Natural killer cell (primary cell): ENCODE measurements at regions not wholly inside any gene's neighbourhood (a gene's known extent, or its start where the extent isn't known, plus 50 kb on each side); places are given as distances from the start of the nearest gene placed in this dataset.

Experiments used
- ATAC-seq, 3 donors: fragments of 150-1000 bp in 2 of 3; fragments of 200-7000 bp in 1 of 3; cut with Tn5 transposase; 1 replicate in 1 of 3; 2 replicates in 2 of 3; pipeline ENCODE4 v1.10.0; 2021; ENCODE audit warnings: mild to moderate bottlenecking in 2 of 3, moderate library complexity in 2 of 3
- DNase-seq, 2 donors: peaks; one replicate each; pipeline versions ENCODE4 v3.0.0 to v3.0.0-alpha.2; 2013 to 2021; ENCODE audit warnings: mixed read lengths in 1 of 2
- H3K27ac ChIP-seq: one replicate; pipeline ENCODE4 v1.5.1; 2013; ENCODE audit warnings: mild to moderate bottlenecking, low read length
- H3K27me3 ChIP-seq: one replicate; pipeline ENCODE4 v1.6.1; 2013; ENCODE audit warnings: low read length; ENCODE audit not compliant: control insufficient read depth, insufficient read depth
- H3K36me3 ChIP-seq: one replicate; pipeline ENCODE4 v1.6.1; 2013; ENCODE audit warnings: low read length; ENCODE audit not compliant: control insufficient read depth, insufficient read depth
- H3K4me1 ChIP-seq: one replicate; pipeline ENCODE4 v1.6.1; 2013; ENCODE audit warnings: low read length; ENCODE audit not compliant: control insufficient read depth, insufficient read depth
- H3K4me3 ChIP-seq: one replicate; pipeline ENCODE4 v1.5.1; 2013; ENCODE audit warnings: low read length
- H3K9me3 ChIP-seq: one replicate; pipeline ENCODE4 v1.6.1; 2013; ENCODE audit warnings: low read length; ENCODE audit not compliant: control insufficient read depth, insufficient read depth
- H3K27ac Mint-ChIP-seq, 2 donors: one replicate each; pipeline ENCODE4 v1.8.0; 2022; ENCODE audit warnings: mild to moderate bottlenecking in 2 of 2, mixed read lengths in 2 of 2, moderate library complexity in 1 of 2
- H3K27me3 Mint-ChIP-seq, 2 donors: one replicate each; pipeline ENCODE4 v1.8.0; 2022; ENCODE audit warnings: low read depth in 2 of 2, mixed read lengths in 2 of 2
- H3K36me3 Mint-ChIP-seq: one replicate; pipeline ENCODE4 v1.8.0; 2022; ENCODE audit warnings: mixed read lengths
- H3K4me1 Mint-ChIP-seq, 2 donors: one replicate each; pipeline ENCODE4 v1.8.0; 2022; ENCODE audit warnings: mixed read lengths in 2 of 2
- H3K4me3 Mint-ChIP-seq: one replicate; pipeline ENCODE4 v1.8.0; 2022; ENCODE audit warnings: mild to moderate bottlenecking, moderate library complexity, mixed read lengths
- H3K9me3 Mint-ChIP-seq, 2 donors: one replicate each; pipeline ENCODE4 v1.8.0; 2022; ENCODE audit warnings: mixed read lengths in 2 of 2
- WGBS: methylation state at CpG from one replicate; pipeline ENCODE4 v1.1.7; 2013; ENCODE audit warnings: missing lambda C conversion rate; ENCODE audit not compliant: insufficient coverage; 5-methylcytosine and 5-hydroxymethylcytosine counted together
- intact Hi-C: fragments of 100-400 bp; cut with micrococcal nuclease; formaldehyde crosslinking; loops from one replicate; pipeline ENCODE4 v1.14.2; 2022
- TF ChIP-seq, protein P1 (sequence below): fragments of 200-600 bp; IDR thresholded peaks from one replicate; pipeline ENCODE4 v1.8.0; 2022; ENCODE audit warnings: antibody characterized with exemption

- Histone ChIP-seq H3K4me3 (no peak overlapping the region), H3K27ac (no peak overlapping the region), H3K27me3 (no peaks in the 10 kb centered on the region), H3K9me3 (no peaks in the 10 kb centered on the region), H3K4me1 (no peaks in the 10 kb centered on the region), H3K36me3 (no peaks in the 10 kb centered on the region)
- ATAC-seq (no peak), DNase-seq (no peak)
- intact Hi-C loops, result no loop called here
- no peak overlapping the region for H3K27ac Mint-ChIP-seq
- H3K36me3 Mint-ChIP-seq, result no peaks in the 10 kb centered on the region
- H3K4me3 Mint-ChIP-seq, result no peak overlapping the region
- no CpG with 5 or more reads among the region's 2 CpGs for WGBS
- TF ChIP-seq, protein P1, sequence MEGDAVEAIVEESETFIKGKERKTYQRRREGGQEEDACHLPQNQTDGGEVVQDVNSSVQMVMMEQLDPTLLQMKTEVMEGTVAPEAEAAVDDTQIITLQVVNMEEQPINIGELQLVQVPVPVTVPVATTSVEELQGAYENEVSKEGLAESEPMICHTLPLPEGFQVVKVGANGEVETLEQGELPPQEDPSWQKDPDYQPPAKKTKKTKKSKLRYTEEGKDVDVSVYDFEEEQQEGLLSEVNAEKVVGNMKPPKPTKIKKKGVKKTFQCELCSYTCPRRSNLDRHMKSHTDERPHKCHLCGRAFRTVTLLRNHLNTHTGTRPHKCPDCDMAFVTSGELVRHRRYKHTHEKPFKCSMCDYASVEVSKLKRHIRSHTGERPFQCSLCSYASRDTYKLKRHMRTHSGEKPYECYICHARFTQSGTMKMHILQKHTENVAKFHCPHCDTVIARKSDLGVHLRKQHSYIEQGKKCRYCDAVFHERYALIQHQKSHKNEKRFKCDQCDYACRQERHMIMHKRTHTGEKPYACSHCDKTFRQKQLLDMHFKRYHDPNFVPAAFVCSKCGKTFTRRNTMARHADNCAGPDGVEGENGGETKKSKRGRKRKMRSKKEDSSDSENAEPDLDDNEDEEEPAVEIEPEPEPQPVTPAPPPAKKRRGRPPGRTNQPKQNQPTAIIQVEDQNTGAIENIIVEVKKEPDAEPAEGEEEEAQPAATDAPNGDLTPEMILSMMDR, result no peak
- H3K9me3 Mint-ChIP-seq, result peaks cover 4 to 7% of the 10 kb centered on the region in 2 donors
- no peaks in the 10 kb centered on the region for H3K4me1 Mint-ChIP-seq
- H3K27me3 Mint-ChIP-seq, result no peaks in the 10 kb centered on the region
Measured at GRCh38 chr4:141463678-141464077, 172.7 kb upstream of the IL15 start.

DNA sequence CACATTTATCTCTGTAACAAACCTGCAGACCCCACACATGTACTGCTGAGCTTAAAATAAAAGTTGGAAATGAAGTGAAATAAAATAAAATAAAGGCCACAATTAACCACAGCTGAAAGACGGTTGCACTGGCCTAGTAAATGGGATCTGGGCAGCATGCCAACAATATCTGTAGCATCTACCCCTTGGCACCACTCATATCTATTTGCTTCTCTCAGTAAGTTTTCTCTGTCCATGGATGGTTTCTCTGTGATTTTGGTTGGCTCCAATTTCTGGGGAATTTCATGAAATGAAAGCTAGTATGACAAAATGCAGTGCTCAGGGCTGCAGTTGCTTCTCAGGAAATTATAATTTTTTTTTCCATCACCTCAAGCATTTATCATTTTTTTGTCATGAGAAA is 172.0 kb upstream of the IL15 start:
- DNase-seq (no peak), ATAC-seq (no peak)
- H3K27ac Mint-ChIP-seq, result no peak overlapping the region
- H3K4me1 Mint-ChIP-seq, result no peaks in the 10 kb centered on the region
- H3K27me3 ChIP-seq, result no peaks in the 10 kb centered on the region
- TF ChIP-seq, protein P1, result no peak
- no peaks in the 10 kb centered on the region for H3K36me3 ChIP-seq
- H3K4me1 ChIP-seq, result no peaks in the 10 kb centered on the region
- no peaks in the 10 kb centered on the region for H3K27me3 Mint-ChIP-seq
- intact Hi-C loops, result no loop called here
- H3K9me3 Mint-ChIP-seq, result peaks cover 3 to 6% of the 10 kb centered on the region in 2 donors
- WGBS, result 44% methylated on average over 1 of the region's 1 CpG
- no peak overlapping the region for H3K27ac ChIP-seq
- no peak overlapping the region for H3K4me3 ChIP-seq
- no peak overlapping the region for H3K4me3 Mint-ChIP-seq
- H3K9me3 ChIP-seq, result no peaks in the 10 kb centered on the region
- H3K36me3 Mint-ChIP-seq, result no peaks in the 10 kb centered on the region

GRCh38 chr4:141465171-141465570 is 171.2 kb upstream of the IL15 start:
- TF ChIP-seq, protein P1, result no peak
- H3K4me1 Mint-ChIP-seq, result no peaks in the 10 kb centered on the region
- no peak for ATAC-seq
- intact Hi-C loops, result no loop called here
- Histone ChIP-seq H3K27ac (no peak overlapping the region), H3K36me3 (no peaks in the 10 kb centered on the region), H3K4me3 (no peak overlapping the region), H3K4me1 (no peaks in the 10 kb centered on the region), H3K27me3 (no peaks in the 10 kb centered on the region), H3K9me3 (no peaks in the 10 kb centered on the region)
- no peak overlapping the region for H3K4me3 Mint-ChIP-seq
- no peaks in the 10 kb centered on the region for H3K36me3 Mint-ChIP-seq
- DNase-seq, result no peak
- 94% methylated on average over 6 of the region's 6 CpGs for WGBS
- no peak overlapping the region for H3K27ac Mint-ChIP-seq
- peaks cover 3 to 6% of the 10 kb centered on the region in 2 donors for H3K9me3 Mint-ChIP-seq
- no peaks in the 10 kb centered on the region for H3K27me3 Mint-ChIP-seq

GRCh38 chr4:141467225-141467624 is 169.2 kb upstream of the IL15 start:
- Mint-ChIP-seq H3K4me1 (no peaks in the 10 kb centered on the region), H3K36me3 (no peaks in the 10 kb centered on the region), H3K4me3 (no peak overlapping the region), H3K27me3 (no peaks in the 10 kb centered on the region), H3K9me3 (peaks cover 3 to 10% of the 10 kb centered on the region in 2 donors), H3K27ac (no peak overlapping the region)
- TF ChIP-seq, protein P1, result no peak
- Histone ChIP-seq H3K36me3 (no peaks in the 10 kb centered on the region), H3K4me3 (no peak overlapping the region), H3K27ac (no peak overlapping the region), H3K4me1 (no peaks in the 10 kb centered on the region), H3K9me3 (no peaks in the 10 kb centered on the region), H3K27me3 (no peaks in the 10 kb centered on the region)
- DNase-seq (no peak), ATAC-seq (no peak)
- intact Hi-C loops, result no loop called here
- WGBS, result 71% methylated on average over 2 of the region's 2 CpGs
